ENCODE measurements at regions not wholly inside any gene's neighbourhood (a gene's known extent, or its start where the extent isn't known, plus 50 kb on each side); places are given as distances from the start of the nearest gene placed in this dataset.

DNA sequence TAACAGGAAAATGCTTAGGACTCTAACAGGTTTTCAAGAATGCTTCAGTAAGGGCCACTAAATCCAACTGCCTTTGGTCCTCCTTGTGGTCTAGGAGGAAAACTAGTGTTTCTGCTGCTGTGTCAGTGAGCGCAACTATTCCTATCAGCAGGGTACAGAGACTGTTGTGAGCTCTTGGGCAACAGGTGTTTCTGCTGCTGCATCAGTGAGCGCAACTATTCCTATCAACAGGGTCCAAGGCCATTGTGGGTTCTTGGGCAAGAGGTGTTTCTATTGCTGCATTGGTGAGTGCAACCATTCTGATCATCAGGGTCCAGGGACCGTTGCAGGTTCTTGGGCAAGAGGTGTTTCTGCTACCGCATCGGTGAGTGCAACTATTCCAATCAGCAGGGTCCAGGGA is 256.3 kb downstream of the CDH10 start:
- no peak overlapping the region for H3K4me2 ChIP-seq (ENCODE audit: insufficient read depth, low read length)
- H4K20me1 ChIP-seq (replicated peaks; ENCODE audit: control insufficient read depth, insufficient read depth, low read length): no peaks in the 10 kb centered on the region
- no peak overlapping the region for H3K27ac ChIP-seq (ENCODE audit: extremely low read depth, low read depth, low read length)
- FAIRE-seq: no peak
- ATAC-seq: no peak
- no peak overlapping the region for H2AFZ ChIP-seq (ENCODE audit: low read depth, low read length)
- H3K9me1 ChIP-seq (ENCODE audit: control insufficient read depth, insufficient read depth, low read length): no peaks in the 10 kb centered on the region
- intact Hi-C loops (cut with micrococcal nuclease): no loop called here
- no TSS peak for BruUV-seq (replicated peaks)
- POLR2A ChIA-PET: no interaction called here
- CTCF ChIA-PET (ENCODE audit: low intra/inter-chr PET ratio): no interaction called here
- H3K9me3 ChIP-seq (replicated peaks; ENCODE audit: control insufficient read depth, insufficient read depth, low read depth, low read length): no peaks in the 10 kb centered on the region; the same call in 1 of the 2 replicates
- H3K4me3 ChIP-seq: no peak overlapping the region
- TF ChIP-seq SREBF1 (IDR thresholded peaks at IDR 0.05; ENCODE audit: borderline replicate concordance, low read depth, low read length) (no peak), GTF2A2 (tag; IDR thresholded peaks at IDR 0.05) (no peak), BCL6 (CRISPR knock-in tag; IDR thresholded peaks at IDR 0.05) (no peak), HDGF (IDR thresholded peaks at IDR 0.05) (no peak), GTF2E2 (tag; IDR thresholded peaks at IDR 0.05) (no peak), WHSC1 (IDR thresholded peaks at IDR 0.05; ENCODE audit: low read length) (no peak), ZC3H11A (IDR thresholded peaks at IDR 0.05; ENCODE audit: low read depth, low read length) (no peak), NEUROD1 (IDR thresholded peaks at IDR 0.05; ENCODE audit: borderline replicate concordance, low read depth, low read length, partially characterized antibody) (no peak)
- no peaks in the 10 kb centered on the region for H3K36me3 ChIP-seq (ENCODE audit: control insufficient read depth, insufficient read depth, low read length)
- DNase-seq (ENCODE audit: extremely low read depth in 1 of 4, low spot score in 3 of 4): no peak
- no peaks in the 10 kb centered on the region for H3K27me3 ChIP-seq (ENCODE audit: control insufficient read depth in 2 of 2, insufficient read depth in 2 of 2, low read length in 2 of 2)
- 3% methylated on average over 5 of the region's 5 CpGs for WGBS (ENCODE audit: insufficient coverage, low coverage, missing lambda C conversion rate)
- H3K79me2 ChIP-seq (ENCODE audit: control insufficient read depth, insufficient read depth, low read length): no peaks in the 10 kb centered on the region
- H3K9ac ChIP-seq (ENCODE audit: insufficient read depth in 1 of 2, low read depth in 2 of 2, low read length in 2 of 2): no peak overlapping the region
- in situ Hi-C loops (cut with MboI): no loop called here
- no peaks in the 10 kb centered on the region for H3K4me1 ChIP-seq (replicated peaks in 1 of 2; ENCODE audit: control insufficient read depth in 2 of 2, insufficient read depth in 2 of 2, low read length in 2 of 2)

DNA sequence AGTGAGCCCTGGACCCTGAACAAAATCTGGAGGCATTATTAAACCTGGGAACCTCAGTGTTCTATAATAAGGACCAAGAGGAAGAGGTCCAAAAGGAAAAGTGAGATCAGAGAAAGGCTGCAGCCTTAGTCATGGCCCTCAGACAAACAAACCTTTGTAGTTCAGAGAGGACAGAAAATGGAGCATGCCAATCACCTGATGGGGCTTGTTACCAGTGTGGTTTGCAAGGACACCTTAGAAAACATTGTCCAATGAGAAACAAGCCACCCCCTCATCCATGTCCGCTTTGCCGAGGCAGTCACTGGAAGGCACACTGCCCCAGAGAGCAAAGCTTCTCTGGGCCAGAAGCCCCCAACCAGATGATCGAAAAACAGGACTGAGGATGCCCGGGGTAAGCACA is 254.8 kb downstream of the CDH10 start:
- POLR2A ChIA-PET: no interaction called here
- no peaks in the 10 kb centered on the region for H3K36me3 ChIP-seq (ENCODE audit: control insufficient read depth, insufficient read depth, low read length)
- DNase-seq (ENCODE audit: extremely low read depth in 1 of 4, low spot score in 3 of 4): no peak
- no peak overlapping the region for H3K27ac ChIP-seq (ENCODE audit: extremely low read depth, low read depth, low read length)
- H4K20me1 ChIP-seq (replicated peaks; ENCODE audit: control insufficient read depth, insufficient read depth, low read length): no peaks in the 10 kb centered on the region
- ATAC-seq: no peak
- H3K9me3 ChIP-seq (replicated peaks; ENCODE audit: control insufficient read depth, insufficient read depth, low read depth, low read length): no peaks in the 10 kb centered on the region; the same call in 1 of the 2 replicates
- no peak overlapping the region for H3K4me2 ChIP-seq (ENCODE audit: insufficient read depth, low read length)
- no peak overlapping the region for H3K4me3 ChIP-seq
- intact Hi-C loops (cut with micrococcal nuclease): no loop called here
- BruUV-seq (replicated peaks): no TSS peak
- no peaks in the 10 kb centered on the region for H3K4me1 ChIP-seq (replicated peaks in 1 of 2; ENCODE audit: control insufficient read depth in 2 of 2, insufficient read depth in 2 of 2, low read length in 2 of 2)
- in situ Hi-C loops (cut with MboI): no loop called here
- H3K79me2 ChIP-seq (ENCODE audit: control insufficient read depth, insufficient read depth, low read length): no peaks in the 10 kb centered on the region
- no peak overlapping the region for H3K9ac ChIP-seq (ENCODE audit: insufficient read depth in 1 of 2, low read depth in 2 of 2, low read length in 2 of 2)
- H2AFZ ChIP-seq (ENCODE audit: low read depth, low read length): no peak overlapping the region
- CTCF ChIA-PET (ENCODE audit: low intra/inter-chr PET ratio): no interaction called here
- 0% methylated on average over 4 of the region's 4 CpGs for WGBS (ENCODE audit: insufficient coverage, low coverage, missing lambda C conversion rate)
- FAIRE-seq: no peak
- H3K27me3 ChIP-seq (ENCODE audit: control insufficient read depth in 2 of 2, insufficient read depth in 2 of 2, low read length in 2 of 2): no peaks in the 10 kb centered on the region
- H3K9me1 ChIP-seq (ENCODE audit: control insufficient read depth, insufficient read depth, low read length): no peaks in the 10 kb centered on the region
- TF ChIP-seq ZNF586 (CRISPR knock-in tag; conservative IDR thresholded peaks at IDR 0.05) (no peak), TCF3 (CRISPR knock-in tag; IDR thresholded peaks at IDR 0.05) (no peak), JUN (IDR thresholded peaks at IDR 0.05; ENCODE audit: borderline replicate concordance, low read depth, low read length) (no peak), JUN (CRISPR knock-in tag; IDR thresholded peaks at IDR 0.05; ENCODE audit: borderline replicate concordance) (no peak), HDGF (IDR thresholded peaks at IDR 0.05) (no peak), RCOR1 (IDR thresholded peaks at IDR 0.05; ENCODE audit: borderline replicate concordance in 1 of 2, low read depth in 2 of 2, low read length in 2 of 2) (no peak)
- TF ChIP-seq, protein P1, sequence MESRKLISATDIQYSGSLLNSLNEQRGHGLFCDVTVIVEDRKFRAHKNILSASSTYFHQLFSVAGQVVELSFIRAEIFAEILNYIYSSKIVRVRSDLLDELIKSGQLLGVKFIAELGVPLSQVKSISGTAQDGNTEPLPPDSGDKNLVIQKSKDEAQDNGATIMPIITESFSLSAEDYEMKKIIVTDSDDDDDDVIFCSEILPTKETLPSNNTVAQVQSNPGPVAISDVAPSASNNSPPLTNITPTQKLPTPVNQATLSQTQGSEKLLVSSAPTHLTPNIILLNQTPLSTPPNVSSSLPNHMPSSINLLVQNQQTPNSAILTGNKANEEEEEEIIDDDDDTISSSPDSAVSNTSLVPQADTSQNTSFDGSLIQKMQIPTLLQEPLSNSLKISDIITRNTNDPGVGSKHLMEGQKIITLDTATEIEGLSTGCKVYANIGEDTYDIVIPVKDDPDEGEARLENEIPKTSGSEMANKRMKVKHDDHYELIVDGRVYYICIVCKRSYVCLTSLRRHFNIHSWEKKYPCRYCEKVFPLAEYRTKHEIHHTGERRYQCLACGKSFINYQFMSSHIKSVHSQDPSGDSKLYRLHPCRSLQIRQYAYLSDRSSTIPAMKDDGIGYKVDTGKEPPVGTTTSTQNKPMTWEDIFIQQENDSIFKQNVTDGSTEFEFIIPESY (CRISPR knock-in tag; IDR thresholded peaks at IDR 0.05): no peak
- TF ChIP-seq, protein P2, sequence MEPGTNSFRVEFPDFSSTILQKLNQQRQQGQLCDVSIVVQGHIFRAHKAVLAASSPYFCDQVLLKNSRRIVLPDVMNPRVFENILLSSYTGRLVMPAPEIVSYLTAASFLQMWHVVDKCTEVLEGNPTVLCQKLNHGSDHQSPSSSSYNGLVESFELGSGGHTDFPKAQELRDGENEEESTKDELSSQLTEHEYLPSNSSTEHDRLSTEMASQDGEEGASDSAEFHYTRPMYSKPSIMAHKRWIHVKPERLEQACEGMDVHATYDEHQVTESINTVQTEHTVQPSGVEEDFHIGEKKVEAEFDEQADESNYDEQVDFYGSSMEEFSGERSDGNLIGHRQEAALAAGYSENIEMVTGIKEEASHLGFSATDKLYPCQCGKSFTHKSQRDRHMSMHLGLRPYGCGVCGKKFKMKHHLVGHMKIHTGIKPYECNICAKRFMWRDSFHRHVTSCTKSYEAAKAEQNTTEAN (CRISPR knock-in tag; IDR thresholded peaks at IDR 0.05): no peak
